ENCODE measurements at regions not wholly inside any gene's neighbourhood (a gene's known extent, or its start where the extent isn't known, plus 50 kb on each side); places are given as distances from the start of the nearest gene placed in this dataset.

DNA sequence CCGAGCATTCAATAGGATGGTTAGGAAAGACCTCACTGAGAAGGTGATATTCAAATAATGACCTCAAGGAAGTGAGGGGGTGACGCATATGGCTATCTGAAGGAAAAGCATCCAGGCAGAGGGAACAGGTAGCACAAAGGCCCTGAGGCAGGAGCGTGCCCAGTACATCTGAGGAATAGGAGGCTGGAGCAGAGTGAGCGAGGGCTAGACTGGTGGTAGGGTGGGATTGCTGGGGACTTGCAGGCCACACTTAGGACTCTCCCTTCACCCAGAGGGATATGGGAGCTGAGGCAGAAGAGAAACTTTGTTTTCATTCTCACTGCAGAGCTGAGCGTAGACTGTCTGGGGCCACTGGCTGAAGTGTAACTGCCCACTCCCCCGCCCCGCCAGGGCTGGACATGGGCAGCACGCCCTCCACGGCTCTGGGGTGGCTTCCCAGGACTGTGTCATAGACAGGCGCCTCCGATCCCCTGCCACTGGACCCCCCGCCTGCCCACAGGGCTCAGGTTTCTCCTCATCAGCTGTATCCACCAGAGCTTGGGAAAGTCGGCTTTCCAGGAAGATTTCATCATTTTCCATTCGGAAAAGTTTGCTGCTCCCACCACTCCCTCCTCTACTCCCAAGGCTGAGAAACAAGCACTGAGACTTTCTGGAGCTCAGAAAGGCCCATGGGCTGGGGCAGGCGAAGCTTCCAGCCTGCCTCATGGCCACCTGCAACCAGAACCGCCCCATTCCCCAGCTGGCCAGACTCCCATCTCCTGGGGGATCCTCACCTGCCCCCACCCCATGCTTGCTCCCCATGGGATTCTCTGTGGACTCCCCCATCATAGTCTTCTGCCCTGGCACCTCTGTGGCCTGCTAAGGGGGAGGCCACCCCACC lies 142.6 kb downstream of the MRPL14 start:
- Histone ChIP-seq H3K36me3 (replicated peaks; ENCODE audit: control insufficient read depth, insufficient read depth, low read length) (no peaks in the 10 kb centered on the region), H3K27me3 (ENCODE audit: control insufficient read depth, insufficient read depth, low read length) (no peaks in the 10 kb centered on the region; the same call in none of the 2 replicates), H3K4me3 (ENCODE audit: insufficient read depth, low read depth, low read length) (no peak overlapping the region)
- DNase-seq = peak; percentile 52

DNA sequence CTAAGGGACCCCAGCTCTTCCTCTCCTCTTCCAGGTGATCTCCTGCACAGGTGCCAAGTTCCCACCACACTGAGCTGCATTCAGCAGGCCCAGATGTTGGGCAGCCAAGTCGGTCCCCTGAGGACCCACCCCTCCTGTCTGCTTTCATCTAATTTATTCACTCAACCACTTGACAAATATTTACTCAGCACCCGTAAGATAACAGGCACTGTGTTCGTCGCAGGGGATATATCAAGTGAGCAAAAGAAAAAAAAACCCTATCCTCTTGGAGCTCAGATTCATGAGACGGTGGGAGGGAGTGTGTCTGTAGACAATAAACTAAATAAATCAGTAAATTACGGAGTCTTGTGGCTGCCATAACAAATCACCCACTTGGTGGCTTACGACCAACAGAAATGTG lies 143.6 kb downstream of the MRPL14 start:
- Histone ChIP-seq H3K36me3 (replicated peaks; ENCODE audit: control insufficient read depth, insufficient read depth, low read length) (no peaks in the 10 kb centered on the region), H3K4me3 (ENCODE audit: insufficient read depth, low read depth, low read length) (no peak overlapping the region), H3K27me3 (ENCODE audit: control insufficient read depth, insufficient read depth, low read length) (no peaks in the 10 kb centered on the region; the same call in none of the 2 replicates)
- DNase-seq = peak; percentile 23

DNA sequence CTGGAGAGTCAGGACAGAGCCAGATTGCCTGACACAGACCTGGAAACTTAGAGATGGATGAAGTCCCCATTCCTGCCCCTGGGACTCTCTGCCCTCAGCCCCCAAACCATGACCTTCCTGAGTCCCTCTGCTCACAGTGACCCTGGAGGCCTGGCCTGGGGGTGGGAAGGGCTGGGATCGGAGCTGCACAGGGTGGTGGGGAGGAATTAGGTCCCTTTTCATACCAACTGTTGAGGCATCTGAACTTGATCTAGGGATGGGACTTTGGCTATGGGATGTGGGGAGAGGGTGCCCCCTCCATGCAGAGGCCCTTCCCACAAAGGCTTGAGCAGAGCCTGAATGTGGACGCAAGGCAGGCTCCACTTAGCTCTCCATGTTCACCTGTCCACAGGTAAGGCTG lies 144.1 kb downstream of the MRPL14 start:
- DNase-seq = peak; percentile 21
- Histone ChIP-seq H3K36me3 (replicated peaks; ENCODE audit: control insufficient read depth, insufficient read depth, low read length) (no peaks in the 10 kb centered on the region), H3K4me3 (ENCODE audit: insufficient read depth, low read depth, low read length) (no peak overlapping the region), H3K27me3 (ENCODE audit: control insufficient read depth, insufficient read depth, low read length) (no peaks in the 10 kb centered on the region; the same call in none of the 2 replicates)

DNA sequence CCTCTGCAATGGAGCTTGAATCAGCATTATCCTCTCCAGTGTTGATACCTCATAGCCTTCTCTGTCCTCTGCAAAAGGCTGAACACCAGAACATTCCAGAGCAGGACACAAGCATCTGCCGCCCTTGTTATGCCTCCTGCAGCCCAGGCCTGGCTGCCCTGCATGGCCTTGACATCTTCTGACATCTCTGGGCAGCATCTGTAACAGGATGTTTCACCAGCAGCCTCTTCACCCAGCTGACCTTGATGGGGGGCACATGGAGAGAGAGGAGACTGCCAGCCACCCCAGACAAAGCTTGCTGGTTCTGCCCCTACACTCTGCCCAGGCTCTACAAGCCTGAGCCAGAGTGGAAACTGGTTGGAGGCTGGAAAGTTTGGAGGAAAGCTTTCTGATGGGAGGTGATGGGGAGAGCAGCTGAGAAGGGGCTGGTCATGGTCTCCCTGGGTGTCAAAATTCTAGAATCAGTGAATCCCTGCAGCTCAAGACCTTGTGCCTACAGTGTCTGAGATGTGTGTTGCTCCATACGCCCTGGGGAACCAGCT lies 145.1 kb downstream of the MRPL14 start:
- no peaks in the 10 kb centered on the region for H3K36me3 ChIP-seq (replicated peaks; ENCODE audit: control insufficient read depth, insufficient read depth, low read length)
- peak; percentile 8 for DNase-seq
- no peak overlapping the region for H3K4me3 ChIP-seq (ENCODE audit: insufficient read depth, low read depth, low read length)
- H3K27me3 ChIP-seq (ENCODE audit: control insufficient read depth, insufficient read depth, low read length) = no peaks in the 10 kb centered on the region; the same call in none of the 2 replicates

DNA sequence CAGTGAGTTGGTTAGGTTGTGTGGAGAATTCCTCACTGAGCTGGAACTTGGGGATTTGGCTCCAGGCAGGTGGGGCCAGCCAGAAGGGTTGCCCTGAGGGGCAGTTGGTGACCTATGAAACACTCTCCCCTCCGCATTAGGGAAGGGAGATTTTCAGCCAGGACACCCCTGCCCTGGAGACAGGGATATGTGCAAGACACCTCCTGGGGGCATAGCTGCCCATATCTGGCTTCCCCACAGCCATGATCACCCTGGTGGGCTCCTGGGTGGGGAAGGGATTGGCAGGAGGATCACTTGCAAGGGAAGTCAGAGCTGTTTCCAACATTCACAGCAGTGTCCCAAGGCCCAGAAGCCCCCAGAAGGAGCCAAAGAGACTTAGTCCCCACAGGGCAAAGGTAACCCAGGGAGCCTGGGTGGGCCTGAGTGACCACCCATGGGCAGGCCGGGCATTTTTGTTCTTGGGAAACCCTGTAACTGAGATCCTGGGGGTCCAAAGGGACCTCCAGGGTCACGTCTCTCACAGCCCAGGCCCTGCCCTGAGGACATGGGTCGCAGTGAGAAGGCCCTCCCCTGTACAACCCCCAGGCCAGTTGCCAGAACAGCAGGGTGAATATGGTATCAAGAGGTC lies 145.8 kb downstream of the MRPL14 start:
- no peaks in the 10 kb centered on the region for H3K36me3 ChIP-seq (replicated peaks; ENCODE audit: control insufficient read depth, insufficient read depth, low read length)
- no peak for DNase-seq

DNA sequence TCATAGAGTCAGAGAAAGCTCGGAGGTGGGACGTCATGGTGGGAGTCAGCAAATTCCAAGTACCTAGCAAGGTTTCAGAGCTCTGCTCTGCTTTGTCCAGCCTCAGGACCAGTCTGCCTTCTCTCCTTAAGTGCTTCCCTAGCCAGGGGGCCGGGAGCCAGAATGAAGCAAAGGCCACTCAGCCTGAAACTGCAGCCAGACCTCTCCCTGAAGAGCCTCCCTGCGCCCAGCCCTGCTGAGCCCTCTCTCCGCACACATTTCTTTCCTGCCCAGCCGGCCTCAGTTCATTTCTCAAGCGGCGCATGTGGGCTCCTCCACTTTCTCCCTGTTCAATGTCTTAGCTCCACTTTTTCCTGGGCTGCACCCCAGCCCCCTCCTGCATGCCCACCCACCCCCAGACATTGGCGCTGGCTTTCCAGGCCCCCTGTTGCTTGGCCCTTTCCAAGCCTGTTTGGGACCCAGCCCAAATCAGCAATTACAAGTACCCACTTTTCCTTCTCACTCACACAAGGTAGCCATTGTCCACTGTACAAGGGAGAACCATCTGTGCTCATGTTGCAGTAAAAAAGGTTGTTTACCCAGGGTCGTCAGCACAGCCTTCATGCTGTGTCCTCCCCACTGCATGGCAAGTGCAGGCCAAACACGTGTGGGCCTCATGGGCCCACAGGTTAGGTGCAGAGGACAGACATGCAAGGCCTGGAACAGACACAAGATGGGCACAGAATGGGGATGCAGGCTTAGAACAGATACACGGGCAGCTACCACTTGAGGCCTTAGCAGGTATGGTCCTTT lies 147.1 kb downstream of the MRPL14 start:
- no peaks in the 10 kb centered on the region; the same call in none of the 2 replicates for H3K27me3 ChIP-seq (ENCODE audit: control insufficient read depth, insufficient read depth, low read length)

More for the DNA sequence above, 145.8 kb downstream of the MRPL14 start:
- Histone ChIP-seq H3K27me3 (ENCODE audit: control insufficient read depth, insufficient read depth, low read length) (no peaks in the 10 kb centered on the region; the same call in none of the 2 replicates), H3K4me3 (ENCODE audit: insufficient read depth, low read depth, low read length) (no peak overlapping the region)

DNA sequence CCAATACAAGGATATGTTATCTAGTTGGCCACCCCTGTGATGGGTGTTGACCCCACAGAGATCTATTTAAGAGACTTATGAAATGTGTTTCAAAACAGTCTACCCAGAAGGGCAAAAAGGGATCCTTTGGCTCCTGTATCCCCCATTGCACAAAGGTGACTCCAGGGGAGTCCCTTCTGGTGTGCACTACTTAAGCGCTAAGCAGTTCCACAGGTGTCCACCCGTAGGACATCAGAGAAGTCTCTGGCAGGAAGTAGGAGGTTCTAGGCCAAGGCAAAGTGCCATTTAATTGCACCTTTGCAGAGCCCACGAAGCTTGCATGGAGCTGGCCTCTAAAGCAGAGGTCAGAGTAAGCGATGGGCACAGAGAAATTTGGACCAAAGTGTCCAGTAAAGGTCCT lies 147.7 kb downstream of the MRPL14 start:
- Histone ChIP-seq H3K36me3 (replicated peaks; ENCODE audit: control insufficient read depth, insufficient read depth, low read length) (no peaks in the 10 kb centered on the region), H3K27me3 (ENCODE audit: control insufficient read depth, insufficient read depth, low read length) (no peaks in the 10 kb centered on the region; the same call in none of the 2 replicates), H3K4me3 (ENCODE audit: insufficient read depth, low read depth, low read length) (no peak overlapping the region)
- DNase-seq = no peak

More for the DNA sequence above, 147.1 kb downstream of the MRPL14 start:
- Histone ChIP-seq H3K36me3 (replicated peaks; ENCODE audit: control insufficient read depth, insufficient read depth, low read length) (no peaks in the 10 kb centered on the region), H3K4me3 (ENCODE audit: insufficient read depth, low read depth, low read length) (no peak overlapping the region)
- DNase-seq = peak; percentile 36

DNA sequence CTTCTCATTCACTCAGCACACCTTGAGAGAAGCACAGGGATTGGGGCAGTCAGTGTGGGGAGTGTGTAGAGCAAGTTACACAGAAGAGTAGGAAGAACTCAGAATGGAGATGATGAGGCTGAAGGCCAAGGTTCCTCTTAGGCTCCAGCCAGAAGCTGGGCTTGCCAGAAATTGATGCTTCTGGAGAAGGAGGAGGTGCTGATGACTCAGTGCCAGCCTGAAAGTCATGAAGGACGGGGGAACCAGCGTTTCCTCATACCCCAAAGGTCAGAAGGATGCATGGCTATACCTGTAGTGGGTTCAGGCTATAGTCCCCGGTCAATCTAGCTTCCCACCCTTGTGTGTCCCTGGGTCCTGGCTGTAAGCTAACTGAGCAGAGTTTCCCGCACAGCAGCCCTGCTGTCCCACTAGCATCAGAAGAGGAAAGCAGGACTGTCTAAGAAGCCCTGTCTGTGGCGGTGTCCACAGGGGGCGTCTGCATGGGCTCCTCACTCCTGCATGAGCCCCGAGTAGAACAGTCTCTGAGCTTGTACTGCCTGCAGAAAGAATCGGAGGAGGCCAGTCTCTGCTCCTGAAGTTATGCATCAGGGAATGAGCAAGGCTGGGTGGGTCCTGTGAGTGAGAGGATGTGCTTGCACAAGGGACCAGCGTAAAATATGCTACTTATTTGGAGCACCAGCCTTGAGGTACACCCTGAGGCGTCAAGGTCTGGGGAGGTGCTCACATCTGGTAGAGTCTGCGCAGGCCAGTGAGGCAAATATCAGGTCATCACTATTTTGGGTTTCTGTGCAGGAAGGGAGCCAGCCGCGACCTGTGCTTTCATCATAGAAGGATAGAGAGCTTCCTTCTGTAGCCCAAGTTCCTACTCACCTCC lies 148.5 kb downstream of the MRPL14 start:
- Histone ChIP-seq H3K27me3 (ENCODE audit: control insufficient read depth, insufficient read depth, low read length) (no peaks in the 10 kb centered on the region; the same call in none of the 2 replicates), H3K36me3 (replicated peaks; ENCODE audit: control insufficient read depth, insufficient read depth, low read length) (no peaks in the 10 kb centered on the region)
- DNase-seq = peak; percentile 21

DNA sequence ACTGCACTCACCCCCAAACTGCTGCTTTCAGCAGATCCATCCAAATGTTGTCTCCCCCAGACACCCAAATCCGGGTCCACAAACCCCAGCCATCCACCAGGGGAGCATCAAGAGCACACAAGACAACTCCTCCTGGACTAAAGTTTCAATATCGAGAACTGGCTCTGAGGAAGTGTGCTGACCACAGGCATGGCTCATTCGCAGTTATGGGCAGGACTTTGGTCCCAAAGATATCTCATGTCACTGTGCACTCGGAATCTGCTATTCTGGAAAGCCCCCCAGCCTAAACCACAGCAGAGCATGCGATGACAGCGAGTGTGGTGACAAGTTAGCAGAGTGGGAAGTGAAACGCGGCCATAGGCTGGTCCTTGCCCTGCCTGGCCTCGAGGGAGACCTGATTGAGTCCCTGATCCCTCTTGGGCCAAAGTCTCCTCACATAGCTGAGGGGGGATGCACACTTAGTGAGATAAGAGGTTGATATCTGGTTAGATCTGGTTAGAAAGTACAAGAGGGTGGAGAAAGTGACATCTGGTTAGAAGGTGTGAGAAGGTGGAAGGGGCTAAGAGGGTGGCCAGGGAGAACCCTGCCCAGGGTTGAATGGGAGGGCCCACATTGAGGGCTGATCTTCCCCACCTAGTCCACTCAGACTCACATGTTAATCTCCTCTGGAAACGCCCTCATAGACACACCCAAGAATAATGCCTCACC lies 149.7 kb downstream of the MRPL14 start:
- Histone ChIP-seq H3K4me3 (ENCODE audit: insufficient read depth, low read depth, low read length) (no peak overlapping the region), H3K27me3 (ENCODE audit: control insufficient read depth, insufficient read depth, low read length) (no peaks in the 10 kb centered on the region; the same call in none of the 2 replicates), H3K36me3 (replicated peaks; ENCODE audit: control insufficient read depth, insufficient read depth, low read length) (no peaks in the 10 kb centered on the region)
- peak; percentile 17 for DNase-seq

More for the DNA sequence above, 148.5 kb downstream of the MRPL14 start:
- no peak overlapping the region for H3K4me3 ChIP-seq (ENCODE audit: insufficient read depth, low read depth, low read length)

DNA sequence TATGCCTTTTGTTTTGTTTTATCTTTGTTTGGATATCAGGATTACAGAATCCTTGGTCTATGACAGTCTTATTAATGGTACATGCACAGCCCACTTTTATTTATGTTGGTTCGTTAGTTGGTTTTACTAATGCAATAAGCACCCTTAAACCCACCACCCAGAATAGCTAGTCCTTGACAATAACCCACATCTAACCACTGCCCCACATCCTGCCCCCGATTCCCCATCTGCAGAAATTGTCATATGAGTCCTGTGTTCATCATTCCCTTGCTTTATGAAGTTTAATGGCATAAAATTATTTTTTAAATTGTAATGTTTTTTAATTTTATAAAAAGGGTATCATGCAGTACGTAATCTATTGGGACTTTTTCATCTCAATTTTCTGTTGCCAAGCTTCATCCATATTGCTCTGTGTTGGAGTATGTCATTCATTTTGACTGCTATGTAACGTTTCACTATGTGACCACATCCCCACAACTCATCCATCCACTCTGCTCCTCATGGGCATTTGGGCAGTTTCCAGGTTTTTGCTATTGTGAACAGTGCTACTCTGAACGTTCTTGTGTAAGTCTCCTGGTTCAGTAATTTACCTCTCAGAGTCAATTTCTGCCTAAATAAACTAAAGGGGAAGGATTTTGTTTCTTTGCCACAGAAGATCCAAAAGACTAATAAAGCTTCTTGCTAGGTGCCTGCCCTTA lies 150.4 kb downstream of the MRPL14 start:
- no peak for DNase-seq

DNA sequence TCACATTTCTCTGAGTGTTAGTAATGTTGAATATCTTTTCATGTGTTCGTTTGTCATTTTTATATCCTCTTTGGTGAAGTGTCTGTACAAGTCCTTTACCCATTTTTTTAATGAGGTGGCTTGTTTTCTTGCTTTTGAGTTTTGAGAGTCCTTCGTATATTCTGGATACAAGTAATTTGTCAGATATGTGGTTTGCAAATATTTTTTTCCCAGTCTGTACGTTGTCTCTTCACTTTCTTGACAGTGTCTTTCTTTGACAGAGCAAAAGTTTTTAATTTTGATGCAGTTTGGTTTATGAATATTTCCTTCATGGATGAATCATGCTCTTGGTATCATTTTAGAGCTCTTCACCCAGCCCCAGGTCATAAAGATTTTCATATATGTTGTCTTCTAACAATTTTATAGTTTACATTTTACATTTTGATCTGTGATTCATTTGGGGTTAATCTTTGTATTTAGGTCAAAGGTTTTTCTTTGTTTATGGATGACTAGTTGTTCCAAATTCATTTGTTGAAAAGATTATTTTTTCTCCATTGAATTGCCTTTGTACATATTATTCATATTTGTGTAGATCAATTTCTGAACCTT lies 152.5 kb downstream of the MRPL14 start:
- Histone ChIP-seq H3K4me3 (ENCODE audit: insufficient read depth, low read depth, low read length) (no peak overlapping the region), H3K27me3 (ENCODE audit: control insufficient read depth, insufficient read depth, low read length) (no peaks in the 10 kb centered on the region; the same call in 1 of the 2 replicates), H3K36me3 (replicated peaks; ENCODE audit: control insufficient read depth, insufficient read depth, low read length) (no peaks in the 10 kb centered on the region)
- no peak for DNase-seq

More for the DNA sequence above, 150.4 kb downstream of the MRPL14 start:
- no peak overlapping the region for H3K4me3 ChIP-seq (ENCODE audit: insufficient read depth, low read depth, low read length)
- H3K36me3 ChIP-seq (replicated peaks; ENCODE audit: control insufficient read depth, insufficient read depth, low read length) = no peaks in the 10 kb centered on the region
- H3K27me3 ChIP-seq (ENCODE audit: control insufficient read depth, insufficient read depth, low read length) = no peaks in the 10 kb centered on the region; the same call in none of the 2 replicates

DNA sequence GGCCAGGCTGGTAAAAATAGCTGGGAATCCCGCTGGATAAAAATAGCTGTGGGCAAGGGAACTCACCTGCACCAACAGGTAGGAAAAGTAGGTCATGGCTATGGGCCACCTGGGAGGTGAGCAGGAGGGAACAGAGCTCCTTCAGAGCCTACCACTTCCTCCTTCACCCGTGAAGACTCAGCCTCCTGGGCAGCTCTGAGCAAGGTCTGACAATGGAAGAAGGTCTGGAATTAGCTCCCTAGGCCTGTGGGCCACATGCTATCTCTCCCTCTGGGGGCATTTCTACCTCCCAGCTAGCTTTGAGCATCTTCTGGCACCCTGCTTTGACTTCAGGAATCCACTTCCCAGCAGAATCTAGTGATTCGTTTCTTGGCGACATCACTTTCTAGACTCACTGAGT lies 153.9 kb downstream of the MRPL14 start:
- Histone ChIP-seq H3K4me3 (ENCODE audit: insufficient read depth, low read depth, low read length) (no peak overlapping the region), H3K27me3 (ENCODE audit: control insufficient read depth, insufficient read depth, low read length) (no peaks in the 10 kb centered on the region), H3K36me3 (replicated peaks; ENCODE audit: control insufficient read depth, insufficient read depth, low read length) (no peaks in the 10 kb centered on the region)
- DNase-seq = peak; percentile 7

All from H7 (cell line).